OCI-LY1 (cell line): ENCODE measurements at regions not wholly inside any gene's neighbourhood (a gene's known extent, or its start where the extent isn't known, plus 50 kb on each side); places are given as distances from the start of the nearest gene placed in this dataset.

Experiments
- EZH2 ChIP-seq: fragments of 200-600 bp; sonication (generic), shearing (Covaris generic); IDR thresholded peaks from 2 replicates; pipeline ENCODE4 v1.8.0; 2017; ENCODE audit warnings: borderline replicate concordance, mixed run types, mild to moderate bottlenecking, antibody characterized with exemption, low read length, moderate library complexity, mixed read lengths
- TF ChIP-seq, protein P1 (sequence below): fragments of 200-600 bp; sonication (generic), shearing (Covaris generic); IDR thresholded peaks from 2 replicates; pipeline ENCODE4 v1.5.1; 2017; ENCODE audit warnings: mild to moderate bottlenecking, antibody characterized with exemption, low read length, moderate library complexity, mixed read lengths

DNA sequence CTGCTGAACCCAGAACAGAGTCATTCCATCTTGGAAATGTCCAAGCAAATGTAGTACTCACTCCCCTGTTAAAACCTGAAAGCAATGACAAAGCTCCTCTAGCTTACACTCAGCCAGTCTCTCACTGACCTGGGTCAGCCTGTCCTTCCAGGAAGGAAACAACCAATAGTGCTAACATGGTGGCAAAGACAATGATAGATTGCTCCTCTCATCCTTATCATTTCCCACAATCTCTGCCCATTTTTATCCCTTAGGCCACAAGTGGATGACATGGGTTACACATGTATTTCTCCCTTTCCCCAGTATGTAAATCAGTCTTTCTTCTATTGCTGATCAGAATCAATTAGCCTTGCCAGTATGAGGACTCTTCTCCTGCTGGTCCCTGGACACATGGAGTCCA, 154.6 kb upstream of the SESN3 start:
- TF ChIP-seq, protein P1, sequence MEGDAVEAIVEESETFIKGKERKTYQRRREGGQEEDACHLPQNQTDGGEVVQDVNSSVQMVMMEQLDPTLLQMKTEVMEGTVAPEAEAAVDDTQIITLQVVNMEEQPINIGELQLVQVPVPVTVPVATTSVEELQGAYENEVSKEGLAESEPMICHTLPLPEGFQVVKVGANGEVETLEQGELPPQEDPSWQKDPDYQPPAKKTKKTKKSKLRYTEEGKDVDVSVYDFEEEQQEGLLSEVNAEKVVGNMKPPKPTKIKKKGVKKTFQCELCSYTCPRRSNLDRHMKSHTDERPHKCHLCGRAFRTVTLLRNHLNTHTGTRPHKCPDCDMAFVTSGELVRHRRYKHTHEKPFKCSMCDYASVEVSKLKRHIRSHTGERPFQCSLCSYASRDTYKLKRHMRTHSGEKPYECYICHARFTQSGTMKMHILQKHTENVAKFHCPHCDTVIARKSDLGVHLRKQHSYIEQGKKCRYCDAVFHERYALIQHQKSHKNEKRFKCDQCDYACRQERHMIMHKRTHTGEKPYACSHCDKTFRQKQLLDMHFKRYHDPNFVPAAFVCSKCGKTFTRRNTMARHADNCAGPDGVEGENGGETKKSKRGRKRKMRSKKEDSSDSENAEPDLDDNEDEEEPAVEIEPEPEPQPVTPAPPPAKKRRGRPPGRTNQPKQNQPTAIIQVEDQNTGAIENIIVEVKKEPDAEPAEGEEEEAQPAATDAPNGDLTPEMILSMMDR = no peak
- TF ChIP-seq EZH2 = no peak
